ENCODE measurements at regions not wholly inside any gene's neighbourhood (a gene's known extent, or its start where the extent isn't known, plus 50 kb on each side); places are given as distances from the start of the nearest gene placed in this dataset.
"Not testable (repeated sequence)": the region's sequence is repeated elsewhere in the genome, so short reads cannot be mapped to it uniquely, and the experiment has no call there.

DNA sequence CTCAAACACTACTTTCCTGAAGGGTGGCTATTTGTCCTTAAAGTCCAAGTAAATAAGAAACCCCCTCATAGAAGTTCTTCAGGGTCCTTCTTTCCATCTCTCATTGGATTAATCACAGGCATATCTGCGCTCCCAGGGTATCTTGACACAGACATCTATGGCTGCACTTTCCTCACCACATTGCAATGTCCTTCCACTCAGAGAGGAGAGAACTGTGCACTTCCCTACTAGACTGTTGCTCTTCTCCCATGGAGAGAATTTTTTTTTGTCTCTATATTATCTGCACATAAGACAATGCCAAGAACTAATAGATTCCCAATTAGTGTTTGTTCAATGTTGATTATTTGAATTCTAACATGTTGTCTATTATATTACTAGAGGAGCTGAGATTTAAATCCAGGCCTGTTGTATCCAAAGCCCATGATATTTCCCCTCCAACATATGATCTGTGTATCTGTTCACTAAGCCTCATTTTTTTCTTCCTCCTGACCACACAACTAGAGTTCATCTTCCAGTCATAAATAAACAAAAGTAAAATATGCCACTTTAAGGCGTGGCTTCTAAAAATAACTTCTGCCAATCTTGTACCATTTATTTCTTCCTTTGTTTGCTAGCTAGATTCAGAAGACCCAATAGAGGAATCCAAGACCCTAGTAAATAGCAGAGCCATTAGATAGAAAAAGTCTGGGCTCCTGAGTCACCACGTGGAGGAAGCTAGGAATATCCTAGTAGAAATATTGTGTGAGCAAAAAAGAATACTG is 61.5 kb upstream of the FAM241A start:
- Histone ChIP-seq H3K9me3 (replicated peaks; ENCODE audit: insufficient read depth, low read length) (no peaks in the 10 kb centered on the region), H3K4me3 (ENCODE audit: low read length) (no peak overlapping the region), H3K9ac (ENCODE audit: low read length) (no peak overlapping the region), H3K4me2 (ENCODE audit: low read depth, low read length) (no peak overlapping the region), H3K4me1 (ENCODE audit: low read length) (no peaks in the 10 kb centered on the region), H3K79me2 (ENCODE audit: low read length) (no peaks in the 10 kb centered on the region), H3K27ac (ENCODE audit: low read length) (no peak overlapping the region), H3K9me2 (replicated peaks; ENCODE audit: insufficient read depth, low read length) (no peaks in the 10 kb centered on the region), H4K20me1 (ENCODE audit: insufficient read depth, low read length) (no peaks in the 10 kb centered on the region), H3F3A (ENCODE audit: insufficient read depth, low read length) (no peaks in the 10 kb centered on the region), H2AFZ (ENCODE audit: low read length) (no peak overlapping the region), H3K36me3 (replicated peaks; ENCODE audit: insufficient read depth, low read length) (no peaks in the 10 kb centered on the region), H3K27me3 (replicated peaks; ENCODE audit: insufficient read depth, low read length) (no peaks in the 10 kb centered on the region)
- DNase-seq, result no peak
- TF ChIP-seq EZH2phosphoT487 (IDR thresholded peaks at IDR 0.05; ENCODE audit: low read length) (no peak), EZH2 (optimal IDR thresholded peaks at IDR 0.05; ENCODE audit: low read depth, low read length) (no peak)
- TF ChIP-seq, protein P1, sequence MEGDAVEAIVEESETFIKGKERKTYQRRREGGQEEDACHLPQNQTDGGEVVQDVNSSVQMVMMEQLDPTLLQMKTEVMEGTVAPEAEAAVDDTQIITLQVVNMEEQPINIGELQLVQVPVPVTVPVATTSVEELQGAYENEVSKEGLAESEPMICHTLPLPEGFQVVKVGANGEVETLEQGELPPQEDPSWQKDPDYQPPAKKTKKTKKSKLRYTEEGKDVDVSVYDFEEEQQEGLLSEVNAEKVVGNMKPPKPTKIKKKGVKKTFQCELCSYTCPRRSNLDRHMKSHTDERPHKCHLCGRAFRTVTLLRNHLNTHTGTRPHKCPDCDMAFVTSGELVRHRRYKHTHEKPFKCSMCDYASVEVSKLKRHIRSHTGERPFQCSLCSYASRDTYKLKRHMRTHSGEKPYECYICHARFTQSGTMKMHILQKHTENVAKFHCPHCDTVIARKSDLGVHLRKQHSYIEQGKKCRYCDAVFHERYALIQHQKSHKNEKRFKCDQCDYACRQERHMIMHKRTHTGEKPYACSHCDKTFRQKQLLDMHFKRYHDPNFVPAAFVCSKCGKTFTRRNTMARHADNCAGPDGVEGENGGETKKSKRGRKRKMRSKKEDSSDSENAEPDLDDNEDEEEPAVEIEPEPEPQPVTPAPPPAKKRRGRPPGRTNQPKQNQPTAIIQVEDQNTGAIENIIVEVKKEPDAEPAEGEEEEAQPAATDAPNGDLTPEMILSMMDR (IDR thresholded peaks at IDR 0.05; ENCODE audit: low read length), result no peak

DNA sequence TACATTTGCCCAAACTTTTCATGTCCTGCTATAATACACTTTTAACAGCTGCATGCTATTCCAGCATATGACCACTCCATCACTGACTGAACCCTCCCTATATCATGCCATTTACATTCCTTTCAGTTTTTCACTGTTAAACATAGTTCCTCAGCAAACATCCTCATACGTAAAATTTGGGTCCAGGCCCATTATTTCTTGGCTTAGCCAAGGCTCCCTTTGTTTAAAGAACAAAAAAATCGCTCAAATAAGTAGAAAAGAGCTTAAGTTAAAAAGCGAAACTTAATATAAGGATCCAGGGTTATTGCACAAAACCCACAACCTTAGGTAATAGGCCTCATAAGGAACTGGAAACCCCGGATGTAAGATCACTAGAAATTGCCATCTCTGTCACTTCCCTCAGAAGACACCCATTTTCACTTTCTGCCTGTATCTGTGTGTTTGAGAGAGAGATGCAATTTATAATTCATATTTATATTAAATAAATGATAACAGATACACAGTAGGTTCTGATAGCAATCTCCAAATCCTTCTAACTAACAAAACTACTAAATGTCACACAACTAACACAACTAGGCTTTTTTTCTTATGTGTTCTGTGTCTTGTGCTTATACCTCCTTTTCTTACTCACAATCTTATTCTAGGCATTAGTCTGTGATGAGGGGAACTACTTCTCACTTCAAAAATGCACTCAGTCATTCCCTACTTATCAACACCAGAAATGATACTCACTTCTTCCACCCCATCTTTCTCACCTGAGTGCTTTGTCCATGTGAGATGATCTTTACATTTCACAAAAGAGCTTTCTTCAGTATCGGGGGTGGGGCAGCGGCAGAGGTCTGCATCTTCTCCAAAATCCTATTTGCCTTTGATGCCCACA is 59.9 kb upstream of the FAM241A start:
- H3K27ac ChIP-seq (ENCODE audit: low read length), result no peak overlapping the region
- DNase-seq, result peak; percentile 15
- H3K4me2 ChIP-seq (ENCODE audit: low read depth, low read length), result no peak overlapping the region
- H2AFZ ChIP-seq (ENCODE audit: low read length), result no peak overlapping the region
- no peaks in the 10 kb centered on the region for H3K79me2 ChIP-seq (ENCODE audit: low read length)
- no peaks in the 10 kb centered on the region for H3K9me2 ChIP-seq (replicated peaks; ENCODE audit: insufficient read depth, low read length)
- no peaks in the 10 kb centered on the region for H3F3A ChIP-seq (ENCODE audit: insufficient read depth, low read length)
- no peak overlapping the region for H3K4me3 ChIP-seq (ENCODE audit: low read length)
- no peaks in the 10 kb centered on the region for H4K20me1 ChIP-seq (ENCODE audit: insufficient read depth, low read length)
- no peak overlapping the region for H3K9ac ChIP-seq (ENCODE audit: low read length)
- H3K27me3 ChIP-seq (replicated peaks; ENCODE audit: insufficient read depth, low read length), result no peaks in the 10 kb centered on the region
- H3K4me1 ChIP-seq (ENCODE audit: low read length), result no peaks in the 10 kb centered on the region
- TF ChIP-seq EZH2phosphoT487 (IDR thresholded peaks at IDR 0.05; ENCODE audit: low read length) (no peak), EZH2 (optimal IDR thresholded peaks at IDR 0.05; ENCODE audit: low read depth, low read length) (no peak)
- TF ChIP-seq, protein P1 (IDR thresholded peaks at IDR 0.05; ENCODE audit: low read length), result no peak
- H3K9me3 ChIP-seq (replicated peaks; ENCODE audit: insufficient read depth, low read length), result no peaks in the 10 kb centered on the region
- no peaks in the 10 kb centered on the region for H3K36me3 ChIP-seq (replicated peaks; ENCODE audit: insufficient read depth, low read length)

DNA sequence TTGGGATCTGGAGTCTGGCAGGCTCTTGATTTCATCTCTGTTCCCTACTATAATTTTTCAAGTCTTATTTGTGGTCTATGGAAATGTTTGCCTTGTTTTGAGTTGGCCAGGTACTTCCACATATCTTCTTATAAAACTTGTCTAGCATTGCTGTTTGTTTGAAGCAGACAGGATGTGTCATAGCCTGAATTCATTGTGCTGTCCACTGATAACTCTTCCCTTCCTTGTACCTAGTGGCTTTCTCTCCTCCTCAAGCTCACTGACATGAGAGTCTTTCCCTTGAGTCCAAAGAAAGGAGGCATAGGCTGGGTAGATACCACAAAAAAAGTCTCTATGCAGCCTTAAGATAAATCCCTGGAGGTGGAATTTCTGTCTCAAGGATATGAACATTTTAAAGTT is 59.2 kb upstream of the FAM241A start:
- no peaks in the 10 kb centered on the region for H3K9me3 ChIP-seq (replicated peaks; ENCODE audit: insufficient read depth, low read length)
- no peak for DNase-seq
- no peaks in the 10 kb centered on the region for H3K9me2 ChIP-seq (replicated peaks; ENCODE audit: insufficient read depth, low read length)
- no peak overlapping the region for H3K4me3 ChIP-seq (ENCODE audit: low read length)
- no peaks in the 10 kb centered on the region for H3K4me1 ChIP-seq (ENCODE audit: low read length)
- H3K36me3 ChIP-seq (replicated peaks; ENCODE audit: insufficient read depth, low read length), result no peaks in the 10 kb centered on the region
- H3K79me2 ChIP-seq (ENCODE audit: low read length), result no peaks in the 10 kb centered on the region
- no peak overlapping the region for H2AFZ ChIP-seq (ENCODE audit: low read length)
- H4K20me1 ChIP-seq (ENCODE audit: insufficient read depth, low read length), result no peaks in the 10 kb centered on the region
- H3K9ac ChIP-seq (ENCODE audit: low read length), result no peak overlapping the region
- no peaks in the 10 kb centered on the region for H3K27me3 ChIP-seq (replicated peaks; ENCODE audit: insufficient read depth, low read length)
- H3F3A ChIP-seq (ENCODE audit: insufficient read depth, low read length), result no peaks in the 10 kb centered on the region
- no peak overlapping the region for H3K4me2 ChIP-seq (ENCODE audit: low read depth, low read length)
- no peak overlapping the region for H3K27ac ChIP-seq (ENCODE audit: low read length)
- no peak for TF ChIP-seq EZH2 (optimal IDR thresholded peaks at IDR 0.05; ENCODE audit: low read depth, low read length)
- TF ChIP-seq, protein P1 (IDR thresholded peaks at IDR 0.05; ENCODE audit: low read length), result no peak
- no peak for TF ChIP-seq EZH2phosphoT487 (IDR thresholded peaks at IDR 0.05; ENCODE audit: low read length)

DNA sequence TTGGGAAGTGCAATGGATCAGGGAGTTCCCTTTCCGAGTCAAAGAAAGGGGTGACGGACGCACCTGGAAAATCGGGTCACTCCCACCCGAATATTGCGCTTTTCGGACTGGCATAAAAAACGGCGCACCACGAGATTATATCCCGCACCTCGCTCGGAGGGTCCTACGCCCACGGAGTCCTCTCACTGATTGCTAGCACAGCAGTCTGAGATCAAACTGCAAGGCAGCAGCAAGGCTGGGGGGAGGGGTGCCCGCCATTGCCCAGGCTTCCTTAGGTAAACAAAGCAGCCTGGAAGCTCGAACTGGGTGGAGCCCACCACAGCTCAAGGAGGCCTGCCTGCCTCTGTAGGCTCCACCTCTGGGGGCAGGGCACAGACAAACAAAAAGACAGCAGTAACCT is 58.6 kb upstream of the FAM241A start:
- H3K36me3 ChIP-seq (replicated peaks; ENCODE audit: insufficient read depth, low read length); DNase-seq; H3K4me1 ChIP-seq (ENCODE audit: low read length); H3K9ac ChIP-seq (ENCODE audit: low read length); H3K4me3 ChIP-seq (ENCODE audit: low read length); H3K27ac ChIP-seq (ENCODE audit: low read length); H3K79me2 ChIP-seq (ENCODE audit: low read length); H2AFZ ChIP-seq (ENCODE audit: low read length); H3K9me3 ChIP-seq (replicated peaks; ENCODE audit: insufficient read depth, low read length); H3K4me2 ChIP-seq (ENCODE audit: low read depth, low read length); H3K9me2 ChIP-seq (replicated peaks; ENCODE audit: insufficient read depth, low read length); H3F3A ChIP-seq (ENCODE audit: insufficient read depth, low read length); H4K20me1 ChIP-seq (ENCODE audit: insufficient read depth, low read length); H3K27me3 ChIP-seq (replicated peaks; ENCODE audit: insufficient read depth, low read length): not testable (repeated sequence)

DNA sequence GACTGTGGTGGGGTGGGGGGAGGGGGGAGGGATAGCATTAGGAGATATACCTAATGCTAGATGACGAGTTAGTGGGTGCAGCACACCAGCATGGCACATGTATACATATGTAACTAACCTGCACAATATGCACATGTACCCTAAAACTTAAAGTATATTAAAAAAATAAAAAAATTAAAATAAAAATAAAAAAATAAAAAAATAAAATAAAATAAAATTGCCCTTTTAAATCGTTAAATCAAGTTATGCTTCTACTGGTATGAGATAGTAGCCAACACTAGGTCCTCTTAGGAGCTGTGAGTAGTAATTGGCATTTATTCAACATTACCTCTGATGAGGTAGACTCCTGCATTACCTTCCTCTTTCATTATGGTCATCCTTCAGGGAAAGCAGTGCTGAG is 52.9 kb upstream of the FAM241A start:
- H3K4me3 ChIP-seq (ENCODE audit: low read length); H3K27me3 ChIP-seq (replicated peaks; ENCODE audit: insufficient read depth, low read length); H3K9me2 ChIP-seq (replicated peaks; ENCODE audit: insufficient read depth, low read length); H3K79me2 ChIP-seq (ENCODE audit: low read length); H3K4me2 ChIP-seq (ENCODE audit: low read depth, low read length); H2AFZ ChIP-seq (ENCODE audit: low read length); H3K36me3 ChIP-seq (replicated peaks; ENCODE audit: insufficient read depth, low read length); DNase-seq; H3K9me3 ChIP-seq (replicated peaks; ENCODE audit: insufficient read depth, low read length); H4K20me1 ChIP-seq (ENCODE audit: insufficient read depth, low read length); H3F3A ChIP-seq (ENCODE audit: insufficient read depth, low read length); H3K4me1 ChIP-seq (ENCODE audit: low read length); H3K9ac ChIP-seq (ENCODE audit: low read length); H3K27ac ChIP-seq (ENCODE audit: low read length): not testable (repeated sequence)

Data from MM.1S (cell line).